Skeletal muscle satellite cell (primary cell): ENCODE measurements at regions not wholly inside any gene's neighbourhood (a gene's known extent, or its start where the extent isn't known, plus 50 kb on each side); places are given as distances from the start of the nearest gene placed in this dataset.

Experiments
- H3K27me3 ChIP-seq: 2 replicates; pipeline ENCODE4 v1.7.0; 2013; ENCODE audit warnings: low read length; ENCODE audit not compliant: control insufficient read depth, insufficient read depth
- H3K36me3 ChIP-seq: 2 replicates; pipeline ENCODE4 v1.7.0; 2013; ENCODE audit warnings: mild to moderate bottlenecking, control low read depth, low read length; ENCODE audit not compliant: insufficient read depth
- H3K4me1 ChIP-seq: 2 replicates; pipeline ENCODE4 v1.7.0; 2013; ENCODE audit warnings: low read length; ENCODE audit not compliant: control insufficient read depth, insufficient read depth
- H3K4me2 ChIP-seq: 2 replicates; pipeline ENCODE4 v1.7.0; 2013; ENCODE audit warnings: mild to moderate bottlenecking, low read length
- H3K4me3 ChIP-seq: 2 replicates; pipeline ENCODE4 v1.7.0; 2013; ENCODE audit warnings: low read length
- H3K9ac ChIP-seq: 2 replicates; pipeline ENCODE4 v1.7.0; 2013; ENCODE audit warnings: mild to moderate bottlenecking, low read depth, low read length, moderate library complexity
- H3K9me3 ChIP-seq: replicated peaks from 2 replicates; pipeline ENCODE4 v1.7.0; 2013; ENCODE audit warnings: mild to moderate bottlenecking, control low read depth, low read length

- H3K4me2 ChIP-seq = no peak overlapping the region
- no peaks in the 10 kb centered on the region for H3K9me3 ChIP-seq
- no peaks in the 10 kb centered on the region for H3K36me3 ChIP-seq
- H3K27me3 ChIP-seq = no peaks in the 10 kb centered on the region
- peaks cover 8% of the 10 kb centered on the region for H3K4me1 ChIP-seq
- H3K4me3 ChIP-seq = no peak overlapping the region
- H3K9ac ChIP-seq = no peak overlapping the region
Measured at GRCh38 chr3:41117398-41117870, 81.9 kb upstream of the CTNNB1 start.

DNA sequence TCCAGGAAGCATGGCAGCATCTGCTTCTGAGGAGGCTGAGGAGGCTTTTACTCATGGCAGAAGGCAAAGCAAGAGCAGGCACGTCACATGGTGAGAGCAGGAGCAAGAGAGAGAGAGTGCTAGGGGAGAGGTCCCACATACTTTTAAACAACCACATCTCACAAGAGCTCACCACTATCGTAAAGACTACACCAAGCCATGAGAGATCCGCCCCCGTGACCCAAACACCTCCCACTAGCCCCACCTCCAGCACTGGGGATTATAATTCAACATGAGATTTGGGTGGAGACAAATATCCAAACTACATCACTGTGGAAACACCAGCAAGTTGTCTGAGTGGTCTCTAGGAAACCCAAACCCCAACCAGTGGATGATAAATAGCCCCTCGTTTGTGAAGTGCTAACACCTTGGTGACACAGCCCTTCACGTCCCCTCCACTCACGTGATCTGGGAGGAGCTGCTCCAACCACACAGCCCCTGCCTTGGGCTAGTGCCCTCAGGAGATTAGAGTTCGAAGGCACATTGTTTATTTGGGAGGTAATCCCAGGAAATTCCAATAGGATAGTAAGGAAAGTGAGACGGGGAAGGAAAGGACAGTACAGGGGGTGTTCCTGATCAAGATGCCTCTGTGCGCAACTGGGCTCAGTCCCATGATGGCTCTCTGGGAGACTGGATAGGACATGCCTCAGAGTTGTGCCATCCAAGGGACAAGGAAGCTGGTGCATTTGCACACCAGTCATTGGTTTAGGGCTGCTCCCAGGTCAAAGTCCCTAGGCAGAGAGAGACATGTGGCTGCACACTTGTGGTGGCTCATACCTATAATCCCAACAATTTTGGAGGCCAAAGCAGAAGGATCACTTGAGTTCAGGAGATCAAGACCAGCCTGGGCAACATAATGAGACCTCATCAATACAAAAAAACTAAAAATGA, 80.6 kb upstream of the CTNNB1 start:
- H3K4me1 ChIP-seq = peaks cover 8% of the 10 kb centered on the region
- no peak overlapping the region for H3K4me3 ChIP-seq
- H3K27me3 ChIP-seq = no peaks in the 10 kb centered on the region
- H3K4me2 ChIP-seq = no peak overlapping the region
- no peaks in the 10 kb centered on the region for H3K9me3 ChIP-seq
- no peaks in the 10 kb centered on the region for H3K36me3 ChIP-seq
- H3K9ac ChIP-seq = no peak overlapping the region

DNA sequence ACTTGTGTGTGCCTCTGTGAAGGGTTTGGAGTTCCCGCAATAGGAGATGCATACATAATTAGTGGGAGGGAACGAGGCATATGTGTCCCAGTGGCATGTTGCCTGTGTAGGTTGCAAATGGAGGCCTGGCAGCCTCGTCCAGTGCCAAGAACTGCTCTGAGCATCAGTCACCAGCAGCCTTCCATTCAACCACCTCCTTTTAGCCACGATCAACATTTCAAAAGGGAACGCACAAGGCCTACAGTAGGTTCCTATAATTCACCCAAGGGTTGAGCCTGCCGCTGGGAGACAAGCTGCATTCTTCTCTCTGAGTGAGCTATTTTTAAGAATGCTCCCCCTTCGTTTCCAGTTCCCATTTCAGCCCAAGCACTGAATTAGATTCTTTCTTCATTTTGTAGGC, 78.8 kb upstream of the CTNNB1 start:
- no peak overlapping the region for H3K4me3 ChIP-seq
- H3K4me2 ChIP-seq = no peak overlapping the region
- H3K36me3 ChIP-seq = no peaks in the 10 kb centered on the region
- H3K4me1 ChIP-seq = peaks cover 8% of the 10 kb centered on the region
- no peaks in the 10 kb centered on the region for H3K27me3 ChIP-seq
- no peak overlapping the region for H3K9ac ChIP-seq
- peaks cover 5% of the 10 kb centered on the region for H3K9me3 ChIP-seq

- no peaks in the 10 kb centered on the region for H3K36me3 ChIP-seq
- no peaks in the 10 kb centered on the region for H3K4me1 ChIP-seq
- no peak overlapping the region for H3K4me2 ChIP-seq
- H3K4me3 ChIP-seq = no peak overlapping the region
- H3K27me3 ChIP-seq = no peaks in the 10 kb centered on the region
- peaks cover 5% of the 10 kb centered on the region for H3K9me3 ChIP-seq
- no peak overlapping the region for H3K9ac ChIP-seq
Measured at GRCh38 chr3:41125258-41125657, 74.0 kb upstream of the CTNNB1 start.

DNA sequence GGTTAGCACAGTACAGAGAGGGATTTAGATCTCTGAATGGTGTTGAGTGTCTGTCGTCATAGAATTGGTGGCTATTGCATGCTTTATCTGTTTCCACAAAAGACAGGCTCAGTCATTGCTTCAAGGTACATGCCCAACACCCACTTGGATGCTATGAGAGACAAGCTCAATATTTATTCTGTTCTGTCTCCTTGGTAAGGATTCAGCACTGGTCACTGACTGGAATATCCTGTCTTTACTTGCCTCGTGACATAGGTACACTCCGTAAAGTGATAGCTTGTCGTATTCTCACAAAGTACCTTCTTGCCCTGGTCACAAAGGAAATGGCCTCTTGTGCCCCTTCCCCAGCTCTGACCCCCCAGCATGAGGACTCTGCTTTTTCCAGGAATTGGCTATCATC, 72.8 kb upstream of the CTNNB1 start:
- H3K36me3 ChIP-seq = no peaks in the 10 kb centered on the region
- no peaks in the 10 kb centered on the region for H3K4me1 ChIP-seq
- H3K4me2 ChIP-seq = no peak overlapping the region
- no peaks in the 10 kb centered on the region for H3K27me3 ChIP-seq
- H3K9me3 ChIP-seq = peaks cover 5% of the 10 kb centered on the region
- H3K4me3 ChIP-seq = no peak overlapping the region
- no peak overlapping the region for H3K9ac ChIP-seq

DNA sequence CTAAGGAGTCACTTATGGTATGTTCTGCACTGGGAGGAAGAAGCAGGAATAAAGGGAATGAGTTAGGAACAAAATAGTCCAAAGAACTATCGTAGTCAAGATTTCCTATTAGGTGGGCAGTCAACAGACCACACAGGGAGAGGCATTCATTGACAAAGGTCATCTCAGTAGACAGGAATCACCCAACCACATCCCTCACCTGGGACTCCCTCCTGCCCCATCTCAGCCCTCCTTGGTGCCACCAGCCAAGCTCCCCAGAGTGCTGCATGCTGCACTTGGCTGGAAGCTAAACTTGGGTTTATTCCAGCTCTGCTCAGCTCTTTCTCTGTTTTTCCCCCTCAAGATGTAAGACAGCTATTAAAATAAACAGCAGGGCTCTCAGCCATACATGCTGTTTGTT, 72.3 kb upstream of the CTNNB1 start:
- Histone ChIP-seq H3K4me2 (no peak overlapping the region), H3K9me3 (peaks cover 5% of the 10 kb centered on the region), H3K9ac (no peak overlapping the region)

DNA sequence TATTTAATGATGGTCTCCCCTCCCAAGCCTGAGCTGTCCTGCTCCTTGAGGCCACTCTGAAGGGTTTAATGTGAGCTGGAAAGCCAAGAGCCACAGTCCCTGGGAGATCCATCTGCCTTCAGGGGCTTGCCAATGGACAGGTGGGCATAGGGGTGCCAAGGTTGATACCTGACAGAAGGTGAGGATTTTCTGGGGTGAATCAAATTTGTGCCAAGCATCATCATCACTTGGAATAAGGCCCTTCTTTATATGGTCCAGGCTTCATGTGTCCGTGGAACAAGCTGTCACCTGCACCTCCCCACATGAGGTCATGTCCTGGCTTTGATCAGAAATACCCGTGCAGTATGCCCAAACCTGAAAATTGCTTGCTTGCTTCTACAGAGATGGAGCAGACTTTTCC, 71.9 kb upstream of the CTNNB1 start:
- peaks cover 5% of the 10 kb centered on the region for H3K9me3 ChIP-seq
- no peaks in the 10 kb centered on the region for H3K4me1 ChIP-seq
- no peaks in the 10 kb centered on the region for H3K36me3 ChIP-seq
- no peak overlapping the region for H3K9ac ChIP-seq
- no peak overlapping the region for H3K4me2 ChIP-seq
- no peak overlapping the region for H3K4me3 ChIP-seq
- H3K27me3 ChIP-seq = no peaks in the 10 kb centered on the region

More for the DNA sequence above, 72.3 kb upstream of the CTNNB1 start:
- Histone ChIP-seq H3K27me3 (no peaks in the 10 kb centered on the region), H3K4me1 (no peaks in the 10 kb centered on the region), H3K36me3 (no peaks in the 10 kb centered on the region), H3K4me3 (no peak overlapping the region)

GRCh38 chr3:41129731-41130130, 69.6 kb upstream of the CTNNB1 start:
- Histone ChIP-seq H3K4me3 (no peak overlapping the region), H3K9ac (no peak overlapping the region), H3K36me3 (no peaks in the 10 kb centered on the region), H3K27me3 (peaks cover 1% of the 10 kb centered on the region), H3K9me3 (peaks cover 5% of the 10 kb centered on the region), H3K4me1 (no peaks in the 10 kb centered on the region), H3K4me2 (no peak overlapping the region)

DNA sequence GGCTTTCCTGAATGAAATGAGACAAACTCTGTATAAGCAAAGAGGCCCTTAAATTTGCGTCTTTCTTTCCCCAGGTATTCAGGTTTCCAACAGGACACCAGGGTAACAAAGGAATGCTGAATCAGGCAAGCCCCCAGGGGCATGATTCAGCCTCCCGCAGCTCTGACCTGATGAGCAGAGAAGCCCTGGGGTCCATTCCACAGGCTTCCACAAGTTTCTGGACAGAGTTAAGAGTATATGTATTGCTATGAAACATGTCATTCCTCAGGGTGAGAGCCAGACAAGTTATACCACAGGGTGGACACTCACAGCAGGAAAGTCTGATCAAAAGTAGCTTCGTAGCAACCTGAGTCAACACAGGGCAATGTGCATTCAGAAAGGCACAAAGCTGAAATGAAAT, 68.1 kb upstream of the CTNNB1 start:
- no peak overlapping the region for H3K4me2 ChIP-seq
- H3K9ac ChIP-seq = no peak overlapping the region
- no peak overlapping the region for H3K4me3 ChIP-seq
- peaks cover 5% of the 10 kb centered on the region for H3K27me3 ChIP-seq
- H3K4me1 ChIP-seq = no peaks in the 10 kb centered on the region
- no peaks in the 10 kb centered on the region for H3K9me3 ChIP-seq
- H3K36me3 ChIP-seq = no peaks in the 10 kb centered on the region

- Histone ChIP-seq H3K4me1 (no peaks in the 10 kb centered on the region), H3K4me2 (no peak overlapping the region), H3K9me3 (no peaks in the 10 kb centered on the region), H3K36me3 (no peaks in the 10 kb centered on the region), H3K4me3 (no peak overlapping the region), H3K9ac (no peak overlapping the region), H3K27me3 (peaks cover 5% of the 10 kb centered on the region)
Measured at GRCh38 chr3:41137686-41138111, 61.6 kb upstream of the CTNNB1 start.

DNA sequence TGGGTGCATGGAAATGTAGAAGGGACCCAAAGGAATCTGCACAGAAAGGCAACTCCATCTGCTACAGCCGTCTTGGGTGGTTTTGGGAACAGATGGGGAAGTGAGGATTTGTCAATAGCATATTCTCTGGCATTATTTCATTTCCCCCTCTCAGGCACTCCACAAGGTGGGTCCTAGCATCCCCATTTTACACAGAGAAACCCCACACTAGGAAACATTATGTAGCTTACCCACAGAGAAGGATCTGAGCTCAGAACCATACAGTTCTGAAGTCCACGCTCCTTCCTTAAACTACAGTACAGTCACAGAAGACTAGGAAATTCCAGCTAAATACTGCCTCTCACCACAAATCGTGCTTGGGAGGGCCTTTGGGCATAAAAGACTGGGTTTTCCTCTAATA, 61.2 kb upstream of the CTNNB1 start:
- Histone ChIP-seq H3K9ac (no peak overlapping the region), H3K4me1 (no peaks in the 10 kb centered on the region), H3K9me3 (no peaks in the 10 kb centered on the region), H3K27me3 (peaks cover 5% of the 10 kb centered on the region), H3K4me2 (no peak overlapping the region), H3K36me3 (no peaks in the 10 kb centered on the region), H3K4me3 (no peak overlapping the region)

- no peaks in the 10 kb centered on the region for H3K4me1 ChIP-seq
- no peaks in the 10 kb centered on the region for H3K9me3 ChIP-seq
- no peak overlapping the region for H3K4me3 ChIP-seq
- H3K4me2 ChIP-seq = no peak overlapping the region
- peaks cover 5% of the 10 kb centered on the region for H3K27me3 ChIP-seq
- no peaks in the 10 kb centered on the region for H3K36me3 ChIP-seq
- H3K9ac ChIP-seq = no peak overlapping the region
Measured at GRCh38 chr3:41138601-41139000, 60.7 kb upstream of the CTNNB1 start.
